ENCODE measurements at regions not wholly inside any gene's neighbourhood (a gene's known extent, or its start where the extent isn't known, plus 50 kb on each side); places are given as distances from the start of the nearest gene placed in this dataset.

DNA sequence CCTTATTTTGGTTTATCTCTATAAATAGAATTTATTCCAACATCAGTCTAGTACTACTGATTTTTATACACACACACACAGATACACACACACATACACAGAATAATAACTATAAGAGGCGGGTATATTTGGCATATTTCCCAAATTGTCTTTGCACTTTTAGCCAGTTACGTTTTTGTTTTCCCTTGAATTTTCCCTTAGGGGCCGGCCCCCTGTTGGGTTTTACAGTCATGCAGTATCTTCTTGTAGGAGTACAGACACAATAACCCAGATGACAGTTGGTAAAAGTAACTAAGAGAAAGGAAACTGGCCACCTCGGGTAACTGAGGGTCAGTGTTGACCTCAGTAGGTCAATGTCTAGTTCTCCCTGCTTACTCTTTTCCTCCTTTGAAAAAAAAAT is 50.9 kb downstream of the DISP1 start:
- H3K27ac ChIP-seq (ENCODE audit: low read depth): no peak overlapping the region
- H3K36me3 ChIP-seq (ENCODE audit: insufficient read depth): no peaks in the 10 kb centered on the region
- H3K4me1 ChIP-seq (ENCODE audit: insufficient read depth): no peaks in the 10 kb centered on the region
- H3K4me3 ChIP-seq (ENCODE audit: low read depth, low read length): no peak overlapping the region
- 75% methylated on average over 4 of the region's 4 CpGs for WGBS
- no peak for DNase-seq (ENCODE audit: extremely low spot score)

DNA sequence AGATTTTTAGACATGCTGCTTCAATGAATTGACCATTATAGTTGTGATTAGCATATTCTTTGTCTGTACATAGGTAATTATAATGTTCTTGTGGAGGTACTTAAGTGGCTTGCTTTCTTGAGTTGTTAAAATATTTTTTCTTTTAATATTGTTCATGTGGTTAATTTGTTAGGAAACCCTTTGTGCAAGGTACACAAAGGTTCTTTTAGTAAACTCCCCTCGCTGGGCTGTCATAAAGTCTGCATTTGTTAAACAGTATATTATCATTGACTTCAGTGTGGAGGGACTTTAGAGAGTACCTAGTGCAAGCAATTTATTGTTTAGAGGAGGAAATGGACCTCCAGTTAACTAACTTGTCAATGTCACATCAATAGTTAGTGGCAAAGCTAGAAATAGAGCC is 52.5 kb downstream of the DISP1 start:
- WGBS: 89% methylated on average over 1 of the region's 1 CpG
- Histone ChIP-seq H3K36me3 (ENCODE audit: insufficient read depth) (no peaks in the 10 kb centered on the region), H3K4me1 (ENCODE audit: insufficient read depth) (no peaks in the 10 kb centered on the region), H3K27ac (ENCODE audit: low read depth) (no peak overlapping the region), H3K4me3 (ENCODE audit: low read depth, low read length) (no peak overlapping the region)
- DNase-seq (ENCODE audit: extremely low spot score): no peak

GRCh38 chr1:222876182-222876581 is 61.3 kb downstream of the DISP1 start:
- no peak overlapping the region for H3K27ac ChIP-seq (ENCODE audit: low read depth)
- H3K4me3 ChIP-seq (ENCODE audit: low read depth, low read length): no peak overlapping the region
- DNase-seq (ENCODE audit: extremely low spot score): no peak
- 85% methylated on average over 1 of the region's 1 CpG for WGBS
- no peaks in the 10 kb centered on the region for H3K4me1 ChIP-seq (ENCODE audit: insufficient read depth)
- no peaks in the 10 kb centered on the region for H3K36me3 ChIP-seq (ENCODE audit: insufficient read depth)

- Histone ChIP-seq H3K4me1 (ENCODE audit: insufficient read depth) (no peaks in the 10 kb centered on the region), H3K4me3 (ENCODE audit: low read depth, low read length) (no peak overlapping the region), H3K36me3 (ENCODE audit: insufficient read depth) (no peaks in the 10 kb centered on the region), H3K27ac (ENCODE audit: low read depth) (no peak overlapping the region)
- WGBS: 95% methylated on average over 2 of the region's 2 CpGs
- DNase-seq (ENCODE audit: extremely low spot score): no peak
These were observed 63.0 kb downstream of the DISP1 start for GRCh38 chr1:222877854-222878253.

DNA sequence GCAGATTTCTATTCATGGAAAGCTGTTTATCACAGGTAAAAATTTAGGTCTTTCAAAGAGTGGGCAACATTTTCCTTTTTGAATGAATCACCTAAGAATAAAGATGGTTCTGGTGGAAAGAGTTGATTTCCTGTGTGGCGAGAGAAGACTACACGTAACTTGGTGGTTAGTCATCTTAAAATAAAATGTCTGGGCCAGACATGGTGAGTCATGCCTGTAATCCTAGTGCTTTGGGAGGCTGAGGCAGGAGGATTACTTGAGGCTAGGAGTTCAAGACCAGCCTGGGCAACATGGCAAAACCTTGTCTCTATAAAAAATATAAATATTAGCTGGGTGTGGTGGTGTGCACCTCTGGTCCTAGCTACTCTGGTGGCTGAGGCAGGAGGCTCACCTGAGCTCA is 65.7 kb downstream of the DISP1 start:
- H3K4me3 ChIP-seq (ENCODE audit: low read depth, low read length): no peak overlapping the region
- H3K27ac ChIP-seq (ENCODE audit: low read depth): no peak overlapping the region
- no peaks in the 10 kb centered on the region for H3K4me1 ChIP-seq (ENCODE audit: insufficient read depth)
- H3K36me3 ChIP-seq (ENCODE audit: insufficient read depth): no peaks in the 10 kb centered on the region
- 81% methylated on average over 2 of the region's 2 CpGs for WGBS
- no peak for DNase-seq (ENCODE audit: extremely low spot score)

DNA sequence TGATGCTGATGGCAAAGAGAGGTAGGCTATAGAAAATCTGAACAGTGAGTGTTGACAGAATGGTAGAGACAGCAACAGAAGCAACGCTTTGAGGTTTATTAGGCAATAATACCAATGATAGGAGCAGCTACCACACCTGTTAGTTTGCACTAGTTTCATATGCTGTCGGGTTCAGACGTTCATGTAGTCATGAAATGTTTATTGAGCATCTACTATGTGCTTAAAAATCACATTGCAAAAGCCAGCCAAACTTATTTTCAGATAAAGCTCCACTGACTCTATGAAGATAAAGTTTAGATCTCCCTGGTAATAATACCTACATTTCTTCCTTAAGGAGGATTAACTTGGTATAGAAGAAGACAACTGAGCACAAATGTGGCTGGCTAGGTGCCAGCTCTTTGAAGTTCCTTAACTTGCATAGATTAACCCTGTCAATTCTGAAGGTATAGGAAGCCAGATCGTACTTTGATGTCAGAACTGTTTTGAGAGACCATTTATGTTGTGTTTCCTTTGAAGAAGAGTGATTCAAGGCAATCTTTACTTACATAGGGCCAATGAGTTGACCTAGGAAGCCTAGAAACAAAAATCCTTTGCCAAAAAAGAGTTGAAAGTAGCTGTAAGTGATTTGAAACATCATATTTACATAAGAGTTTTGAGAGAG is 71.5 kb downstream of the DISP1 start:
- H3K4me1 ChIP-seq (ENCODE audit: insufficient read depth): no peaks in the 10 kb centered on the region
- H3K27ac ChIP-seq (ENCODE audit: low read depth): no peak overlapping the region
- WGBS: 43% methylated on average over 4 of the region's 4 CpGs
- no peak for DNase-seq (ENCODE audit: extremely low spot score)
- no peaks in the 10 kb centered on the region for H3K36me3 ChIP-seq (ENCODE audit: insufficient read depth)
- H3K4me3 ChIP-seq (ENCODE audit: low read depth, low read length): no peak overlapping the region

DNA sequence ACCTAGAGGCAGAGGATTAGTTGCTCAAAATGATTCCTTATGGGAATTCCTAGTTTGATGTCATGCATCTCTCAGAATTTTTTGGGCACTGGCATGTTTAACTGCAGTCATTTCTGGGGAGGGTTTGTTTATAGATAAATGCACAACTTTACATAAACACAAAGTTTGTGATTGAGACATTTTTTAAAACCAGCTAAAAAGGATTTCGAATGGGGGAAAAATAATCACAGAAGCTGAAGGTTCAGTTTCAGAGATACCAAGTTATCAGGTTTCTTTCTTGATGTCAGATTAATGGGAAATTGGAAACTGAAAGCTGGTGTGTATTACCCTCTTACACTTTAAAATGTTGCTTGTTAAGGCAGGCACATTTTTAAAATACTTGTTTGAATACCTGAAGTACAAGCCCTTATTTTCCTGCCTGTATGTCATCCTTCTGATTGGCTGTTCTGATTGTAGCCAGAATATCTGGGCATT is 72.1 kb downstream of the DISP1 start:
- no peak for DNase-seq (ENCODE audit: extremely low spot score)
- Histone ChIP-seq H3K4me1 (ENCODE audit: insufficient read depth) (no peaks in the 10 kb centered on the region), H3K4me3 (ENCODE audit: low read depth, low read length) (no peak overlapping the region), H3K36me3 (ENCODE audit: insufficient read depth) (no peaks in the 10 kb centered on the region), H3K27ac (ENCODE audit: low read depth) (no peak overlapping the region)
- 20% methylated on average over 1 of the region's 1 CpG for WGBS

DNA sequence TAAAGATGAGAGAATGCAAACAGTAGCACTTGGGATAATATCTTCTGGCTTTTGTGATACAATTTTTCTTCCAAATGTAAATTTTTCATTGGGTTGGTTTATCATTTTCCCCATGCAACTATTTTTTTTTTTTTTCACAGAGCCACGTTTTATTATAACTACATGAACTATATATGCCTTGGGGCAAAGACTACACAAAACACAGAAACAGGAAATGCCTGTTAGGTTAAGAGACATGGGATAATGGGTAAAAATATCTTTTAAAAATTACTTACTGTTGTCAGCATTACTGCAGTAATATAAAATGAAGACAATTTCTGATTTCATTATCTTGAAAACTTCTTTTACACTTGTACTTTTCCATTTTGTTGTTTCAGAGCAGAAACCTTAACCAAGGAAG is 74.6 kb downstream of the DISP1 start:
- WGBS: 47% methylated on average over 1 of the region's 1 CpG
- H3K4me3 ChIP-seq (ENCODE audit: low read depth, low read length): no peak overlapping the region
- H3K4me1 ChIP-seq (ENCODE audit: insufficient read depth): no peaks in the 10 kb centered on the region
- no peak for DNase-seq (ENCODE audit: extremely low spot score)
- no peak overlapping the region for H3K27ac ChIP-seq (ENCODE audit: low read depth)
- H3K36me3 ChIP-seq (ENCODE audit: insufficient read depth): no peaks in the 10 kb centered on the region

GRCh38 chr1:222890716-222891115 is 75.9 kb downstream of the DISP1 start:
- no peak overlapping the region for H3K27ac ChIP-seq (ENCODE audit: low read depth)
- no peaks in the 10 kb centered on the region for H3K4me1 ChIP-seq (ENCODE audit: insufficient read depth)
- no peak for DNase-seq (ENCODE audit: extremely low spot score)
- no peaks in the 10 kb centered on the region for H3K36me3 ChIP-seq (ENCODE audit: insufficient read depth)
- no peak overlapping the region for H3K4me3 ChIP-seq (ENCODE audit: low read depth, low read length)
- WGBS: 99% methylated on average over 2 of the region's 2 CpGs

DNA sequence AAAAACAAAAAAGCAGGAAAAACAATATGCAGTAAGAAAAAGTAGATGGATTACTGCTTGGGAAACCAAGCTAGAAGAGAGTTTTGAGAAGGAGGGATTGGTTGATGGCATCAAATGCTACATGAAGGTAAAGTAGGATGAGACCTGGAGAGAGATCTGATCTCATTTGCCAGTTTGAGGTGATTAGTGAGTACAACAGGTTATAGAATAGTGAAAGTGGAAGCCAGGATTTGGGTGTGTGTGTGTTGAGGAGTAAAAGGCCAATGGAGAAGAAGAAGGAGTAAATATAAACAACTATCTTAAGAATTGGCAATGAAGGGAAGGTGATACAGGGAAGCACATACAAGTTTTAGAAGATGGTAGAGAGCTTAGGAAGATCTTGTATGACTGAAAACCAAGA is 76.7 kb downstream of the DISP1 start:
- Histone ChIP-seq H3K4me3 (ENCODE audit: low read depth, low read length) (no peak overlapping the region), H3K4me1 (ENCODE audit: insufficient read depth) (no peaks in the 10 kb centered on the region), H3K27ac (ENCODE audit: low read depth) (no peak overlapping the region), H3K36me3 (ENCODE audit: insufficient read depth) (no peaks in the 10 kb centered on the region)
- no peak for DNase-seq (ENCODE audit: extremely low spot score)

GRCh38 chr1:222892137-222892769 is 77.4 kb downstream of the DISP1 start:
- no peak for DNase-seq (ENCODE audit: extremely low spot score)
- Histone ChIP-seq H3K4me1 (ENCODE audit: insufficient read depth) (no peaks in the 10 kb centered on the region), H3K36me3 (ENCODE audit: insufficient read depth) (no peaks in the 10 kb centered on the region), H3K27ac (ENCODE audit: low read depth) (no peak overlapping the region), H3K4me3 (ENCODE audit: low read depth, low read length) (no peak overlapping the region)
- WGBS: 78% methylated on average over 8 of the region's 8 CpGs

- no peak overlapping the region for H3K4me3 ChIP-seq (ENCODE audit: low read depth, low read length)
- H3K27ac ChIP-seq (ENCODE audit: low read depth): no peak overlapping the region
- H3K4me1 ChIP-seq (ENCODE audit: insufficient read depth): no peaks in the 10 kb centered on the region
- 91% methylated on average over 13 of the region's 13 CpGs for WGBS
- H3K36me3 ChIP-seq (ENCODE audit: insufficient read depth): no peaks in the 10 kb centered on the region
- DNase-seq (ENCODE audit: extremely low spot score): no peak
These were observed 78.4 kb downstream of the DISP1 start for GRCh38 chr1:222893255-222893654.

DNA sequence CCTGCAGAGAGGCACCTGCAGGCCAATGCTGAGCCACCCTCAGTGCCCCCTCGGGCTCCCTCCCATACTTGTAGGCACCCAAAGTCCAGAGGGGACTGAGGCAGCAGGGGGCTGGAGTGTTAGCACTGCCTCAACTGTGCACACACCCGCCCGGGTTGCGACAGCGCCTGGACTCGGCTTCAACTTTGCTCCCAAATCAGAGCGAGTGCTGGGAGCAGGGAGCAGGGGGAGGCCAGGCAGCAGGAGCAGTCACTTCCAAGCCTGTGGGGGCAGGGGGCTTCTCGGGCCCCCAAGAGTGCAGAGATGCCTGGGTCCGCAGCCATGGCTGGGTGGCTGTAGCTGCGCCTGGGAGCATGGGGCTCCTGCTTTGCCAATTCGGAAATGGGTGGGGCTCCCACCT is 79.5 kb downstream of the DISP1 start:
- Histone ChIP-seq H3K27ac (ENCODE audit: low read depth) (no peak overlapping the region), H3K4me1 (ENCODE audit: insufficient read depth) (no peaks in the 10 kb centered on the region), H3K4me3 (ENCODE audit: low read depth, low read length) (no peak overlapping the region), H3K36me3 (ENCODE audit: insufficient read depth) (no peaks in the 10 kb centered on the region)
- WGBS: 96% methylated on average over 11 of the region's 11 CpGs
- no peak for DNase-seq (ENCODE audit: extremely low spot score)

GRCh38 chr1:222896630-222897526 is 82.0 kb downstream of the DISP1 start:
- no peaks in the 10 kb centered on the region for H3K36me3 ChIP-seq (ENCODE audit: insufficient read depth)
- no peaks in the 10 kb centered on the region for H3K4me1 ChIP-seq (ENCODE audit: insufficient read depth)
- H3K27ac ChIP-seq (ENCODE audit: low read depth): no peak overlapping the region
- no peak for DNase-seq (ENCODE audit: extremely low spot score)
- H3K4me3 ChIP-seq (ENCODE audit: low read depth, low read length): no peak overlapping the region
- WGBS: 51% methylated on average over 3 of the region's 3 CpGs
